ENCODE measurements at regions not wholly inside any gene's neighbourhood (a gene's known extent, or its start where the extent isn't known, plus 50 kb on each side); places are given as distances from the start of the nearest gene placed in this dataset.
"Not testable (repeated sequence)": the region's sequence is repeated elsewhere in the genome, so short reads cannot be mapped to it uniquely, and the experiment has no call there.

- TF ChIP-seq POLR2A, CTCF (IDR thresholded peaks at IDR 0.05): not testable (repeated sequence)
Observed at GRCh38 chr4:9532863-9533192, 88.6 kb downstream of the DEFB131A start.

All from stomach (tissue), 4 donors.